Upper lobe of left lung (tissue), 6 donors: ENCODE measurements at regions not wholly inside any gene's neighbourhood (a gene's known extent, or its start where the extent isn't known, plus 50 kb on each side); places are given as distances from the start of the nearest gene placed in this dataset.

Experiments used
- ATAC-seq, 2 donors: fragments of 200-7000 bp; cut with Tn5 transposase; one replicate each; pipeline ENCODE4 v1.9.1; 2022; ENCODE audit warnings: mild to moderate bottlenecking in 2 of 2, moderate library complexity in 2 of 2; ENCODE audit not compliant: low FRiP score in 2 of 2
- DNase-seq, 2 donors: peaks; one replicate each; pipeline ENCODE4 v3.0.0-alpha.2; 2019 to 2020
- H3K27ac ChIP-seq, 4 donors: fragments of 200-600 bp; sonication (generic); one replicate each; pipeline ENCODE4 v1.5.1; 2016 to 2019
- H3K27me3 ChIP-seq, 4 donors: fragments of 200-600 bp; sonication (generic); one replicate each; pipeline ENCODE4 v1.5.1; 2017 to 2019
- H3K36me3 ChIP-seq, 4 donors: fragments of 200-600 bp; sonication (generic); one replicate each; pipeline ENCODE4 v1.5.1; 2016 to 2019
- H3K4me1 ChIP-seq, 4 donors: fragments of 200-600 bp; sonication (generic); one replicate each; pipeline ENCODE4 v1.5.1; 2018 to 2019
- H3K4me3 ChIP-seq, 4 donors: fragments of 200-600 bp; sonication (generic); one replicate each; pipeline ENCODE4 v1.5.1; 2017 to 2019; ENCODE audit warnings: mild to moderate bottlenecking in 2 of 4, moderate library complexity in 1 of 4
- H3K9me3 ChIP-seq, 4 donors: fragments of 200-600 bp; sonication (generic); one replicate each; pipeline ENCODE4 v1.5.1; 2018 to 2019
- CTCF ChIP-seq, 6 experiments: fragments of 450-650 bp in 4 of 6; fragments of 200-600 bp in 2 of 6; sonication (generic) in 2 of 6; IDR thresholded peaks; one replicate each; pipeline ENCODE4 v1.5.1; 2016 to 2019; ENCODE audit warnings: antibody characterized with exemption in 6 of 6
- EP300 ChIP-seq, 4 donors: sonication (generic); formaldehyde crosslinking; IDR thresholded peaks; one replicate each; pipeline ENCODE4 v1.5.1; 2017; ENCODE audit warnings: antibody characterized with exemption in 4 of 4, control low read depth in 2 of 4
- POLR2A ChIP-seq, 4 donors: fragments of 450-650 bp; IDR thresholded peaks; one replicate each; pipeline ENCODE4 v1.5.1; 2016 to 2017; ENCODE audit warnings: antibody characterized with exemption in 4 of 4, mild to moderate bottlenecking in 2 of 4
- POLR2AphosphoS5 ChIP-seq, 2 donors: sonication (generic); formaldehyde crosslinking; IDR thresholded peaks; one replicate each; pipeline ENCODE4 v1.5.1; 2017; ENCODE audit warnings: antibody characterized with exemption in 2 of 2
- WGBS, 2 donors: methylation state at CpG; one replicate each; pipeline ENCODE4 v1.1.5; 2017 to 2018; 5-methylcytosine and 5-hydroxymethylcytosine counted together
- donor health status: DM: no; HTN: no; CAD: no; lungs with moderate emphysema.
- donor health status: DM: no; HTN: yes; CAD: no; lungs with severe emphysema.

GRCh38 chr6:130625825-130626527 is 201.2 kb upstream of the SMLR1 start:
- ATAC-seq, result no peak
- Histone ChIP-seq H3K27me3 (no peaks in the 10 kb centered on the region), H3K27ac (no peak overlapping the region), H3K4me1 (no peaks in the 10 kb centered on the region), H3K4me3 (no peak overlapping the region), H3K9me3 (no peaks in the 10 kb centered on the region), H3K36me3 (no peaks in the 10 kb centered on the region)
- no peak for TF ChIP-seq POLR2A (IDR thresholded peaks at IDR 0.05)
- no peak for TF ChIP-seq CTCF (IDR thresholded peaks at IDR 0.05)
- no peak for TF ChIP-seq EP300 (IDR thresholded peaks at IDR 0.05)
- no peak for TF ChIP-seq POLR2AphosphoS5 (IDR thresholded peaks at IDR 0.05)
- no peak for DNase-seq
- WGBS, 2 donors, result 64 to 70% methylated on average over 3 of the region's 3 CpGs

- peaks cover 0 to 9% (median 0%) of the 10 kb centered on the region in 4 donors for H3K4me1 ChIP-seq
- H3K9me3 ChIP-seq, result no peaks in the 10 kb centered on the region
- no peak overlapping the region for H3K4me3 ChIP-seq
- DNase-seq (no peak), ATAC-seq (no peak)
- H3K36me3 ChIP-seq, result no peaks in the 10 kb centered on the region
- WGBS, 2 donors, result 92 to 96% methylated on average over 4 of the region's 4 CpGs
- no peak overlapping the region for H3K27ac ChIP-seq
- no peaks in the 10 kb centered on the region for H3K27me3 ChIP-seq
- TF ChIP-seq POLR2A (IDR thresholded peaks at IDR 0.05) (no peak), EP300 (IDR thresholded peaks at IDR 0.05) (no peak), POLR2AphosphoS5 (IDR thresholded peaks at IDR 0.05) (no peak), CTCF (IDR thresholded peaks at IDR 0.05) (no peak)
These were observed 198.3 kb upstream of the SMLR1 start for GRCh38 chr6:130628862-130629261.

- no peaks in the 10 kb centered on the region for H3K27me3 ChIP-seq
- no peak for TF ChIP-seq EP300 (IDR thresholded peaks at IDR 0.05)
- TF ChIP-seq POLR2AphosphoS5 (IDR thresholded peaks at IDR 0.05), result no peak
- no peak for TF ChIP-seq CTCF (IDR thresholded peaks at IDR 0.05)
- TF ChIP-seq POLR2A (IDR thresholded peaks at IDR 0.05), result no peak
- peaks cover 0 to 9% (median 0%) of the 10 kb centered on the region in 4 donors for H3K4me1 ChIP-seq
- H3K4me3 ChIP-seq, result no peak overlapping the region
- no peak for DNase-seq
- H3K27ac ChIP-seq, result no peak overlapping the region
- no peaks in the 10 kb centered on the region for H3K9me3 ChIP-seq
- ATAC-seq, result no peak
- no peaks in the 10 kb centered on the region for H3K36me3 ChIP-seq
These were observed 197.6 kb upstream of the SMLR1 start for GRCh38 chr6:130629640-130630039.

GRCh38 chr6:130632277-130632676 is 194.9 kb upstream of the SMLR1 start:
- WGBS, 2 donors, result 56 to 57% methylated on average over 9 of the region's 9 CpGs
- ATAC-seq (no peak), DNase-seq (no peak)
- H3K9me3 ChIP-seq, result no peaks in the 10 kb centered on the region
- no peak overlapping the region for H3K4me3 ChIP-seq
- H3K36me3 ChIP-seq, result no peaks in the 10 kb centered on the region
- H3K4me1 ChIP-seq, result peaks cover 0 to 9% (median 0%) of the 10 kb centered on the region in 4 donors
- no peak overlapping the region for H3K27ac ChIP-seq
- TF ChIP-seq POLR2AphosphoS5 (IDR thresholded peaks at IDR 0.05) (no peak), EP300 (IDR thresholded peaks at IDR 0.05) (no peak), POLR2A (IDR thresholded peaks at IDR 0.05) (no peak)
- H3K27me3 ChIP-seq, result no peaks in the 10 kb centered on the region

GRCh38 chr6:130632897-130633296 is 194.3 kb upstream of the SMLR1 start:
- Histone ChIP-seq H3K4me1 (peaks cover 0 to 9% (median 0%) of the 10 kb centered on the region in 4 donors), H3K4me3 (no peak overlapping the region), H3K36me3 (no peaks in the 10 kb centered on the region), H3K9me3 (no peaks in the 10 kb centered on the region), H3K27ac (no peak overlapping the region), H3K27me3 (no peaks in the 10 kb centered on the region)
- ATAC-seq (no peak), DNase-seq (no peak)
- TF ChIP-seq POLR2AphosphoS5 (IDR thresholded peaks at IDR 0.05) (no peak), CTCF (IDR thresholded peaks at IDR 0.05) (no peak), EP300 (IDR thresholded peaks at IDR 0.05) (no peak), POLR2A (IDR thresholded peaks at IDR 0.05) (no peak)
- 40 to 55% methylated on average over 2 of the region's 2 CpGs for WGBS, 2 donors
